ENCODE measurements at regions not wholly inside any gene's neighbourhood (a gene's known extent, or its start where the extent isn't known, plus 50 kb on each side); places are given as distances from the start of the nearest gene placed in this dataset.
"Not testable (repeated sequence)": the region's sequence is repeated elsewhere in the genome, so short reads cannot be mapped to it uniquely, and the experiment has no call there.

- not testable (repeated sequence) for H3K4me3 Mint-ChIP-seq; H3K9me3 Mint-ChIP-seq; H3K4me1 ChIP-seq (ENCODE audit: insufficient read depth); H3K27me3 ChIP-seq (ENCODE audit: insufficient read depth); H3K27me3 Mint-ChIP-seq (ENCODE audit: insufficient read depth, low read depth, poor library complexity); H3F3A ChIP-seq (replicated peaks; ENCODE audit: low read depth); H3K4me1 Mint-ChIP-seq; H3K36me3 ChIP-seq (ENCODE audit: insufficient read depth); H3K27ac ChIP-seq (ENCODE audit: low read depth); H3K4me3 ChIP-seq; H2AFZ ChIP-seq; H3K79me2 ChIP-seq (replicated peaks; ENCODE audit: insufficient read depth); H3K4me2 ChIP-seq; H3K9me2 ChIP-seq (ENCODE audit: insufficient read depth); DNase-seq (ENCODE audit: low spot score); H4K20me1 ChIP-seq (replicated peaks; ENCODE audit: insufficient read depth); H3K27ac Mint-ChIP-seq; ATAC-seq
- H3K36me3 Mint-ChIP-seq (ENCODE audit: low read depth), result peaks cover 18% of the 10 kb centered on the region
Measured at GRCh38 chr21:33965662-33966061, 50.1 kb upstream of the ATP5PO start.

Data from GM23338 (cell line).